GM12878 (cell line): ENCODE measurements at regions not wholly inside any gene's neighbourhood (a gene's known extent, or its start where the extent isn't known, plus 50 kb on each side); places are given as distances from the start of the nearest gene placed in this dataset.

Experiments used
- CTCF ChIP-seq, 3 experiments: IDR thresholded peaks in 2 of 3; conservative IDR thresholded peaks in 1 of 3; 2 replicates each; pipeline ENCODE4 v1.5.1; 2011; ENCODE audit warnings: low read depth in 3 of 3, low read length in 3 of 3, mild to moderate bottlenecking in 3 of 3, control low read depth in 2 of 3, moderate library complexity in 2 of 3, inconsistent platforms in 1 of 3, mixed read lengths in 1 of 3; ENCODE audit not compliant: control insufficient read depth in 2 of 3, insufficient read depth in 1 of 3; ENCODE audit errors: extremely low read depth in 1 of 3
- ELK1 ChIP-seq: IDR thresholded peaks from 2 replicates; pipeline ENCODE4 v1.6.1; 2012; ENCODE audit warnings: low read depth, low read length, improper control_type of control experiment
- POLR2AphosphoS5 ChIP-seq: IDR thresholded peaks from 2 replicates; pipeline ENCODE4 v1.6.1; 2011; ENCODE audit warnings: mild to moderate bottlenecking, low read length, inconsistent platforms
- TF ChIP-seq, protein P1 (sequence below): fragments of 450-650 bp; formaldehyde crosslinking; IDR thresholded peaks from 2 replicates; pipeline ENCODE4 v1.4.0; 2022; ENCODE audit warnings: mild to moderate bottlenecking, moderate library complexity

- no peak for TF ChIP-seq POLR2AphosphoS5
- no peak for TF ChIP-seq CTCF (IDR thresholded peaks at IDR 0.05 in 2 of 3, conservative IDR thresholded peaks at IDR 0.05 in 1 of 3; ENCODE audit: control insufficient read depth in 2 of 3, extremely low read depth in 1 of 3, insufficient read depth in 1 of 3, low read depth in 3 of 3, low read length in 3 of 3)
- no peak for TF ChIP-seq ELK1
- TF ChIP-seq, protein P1, sequence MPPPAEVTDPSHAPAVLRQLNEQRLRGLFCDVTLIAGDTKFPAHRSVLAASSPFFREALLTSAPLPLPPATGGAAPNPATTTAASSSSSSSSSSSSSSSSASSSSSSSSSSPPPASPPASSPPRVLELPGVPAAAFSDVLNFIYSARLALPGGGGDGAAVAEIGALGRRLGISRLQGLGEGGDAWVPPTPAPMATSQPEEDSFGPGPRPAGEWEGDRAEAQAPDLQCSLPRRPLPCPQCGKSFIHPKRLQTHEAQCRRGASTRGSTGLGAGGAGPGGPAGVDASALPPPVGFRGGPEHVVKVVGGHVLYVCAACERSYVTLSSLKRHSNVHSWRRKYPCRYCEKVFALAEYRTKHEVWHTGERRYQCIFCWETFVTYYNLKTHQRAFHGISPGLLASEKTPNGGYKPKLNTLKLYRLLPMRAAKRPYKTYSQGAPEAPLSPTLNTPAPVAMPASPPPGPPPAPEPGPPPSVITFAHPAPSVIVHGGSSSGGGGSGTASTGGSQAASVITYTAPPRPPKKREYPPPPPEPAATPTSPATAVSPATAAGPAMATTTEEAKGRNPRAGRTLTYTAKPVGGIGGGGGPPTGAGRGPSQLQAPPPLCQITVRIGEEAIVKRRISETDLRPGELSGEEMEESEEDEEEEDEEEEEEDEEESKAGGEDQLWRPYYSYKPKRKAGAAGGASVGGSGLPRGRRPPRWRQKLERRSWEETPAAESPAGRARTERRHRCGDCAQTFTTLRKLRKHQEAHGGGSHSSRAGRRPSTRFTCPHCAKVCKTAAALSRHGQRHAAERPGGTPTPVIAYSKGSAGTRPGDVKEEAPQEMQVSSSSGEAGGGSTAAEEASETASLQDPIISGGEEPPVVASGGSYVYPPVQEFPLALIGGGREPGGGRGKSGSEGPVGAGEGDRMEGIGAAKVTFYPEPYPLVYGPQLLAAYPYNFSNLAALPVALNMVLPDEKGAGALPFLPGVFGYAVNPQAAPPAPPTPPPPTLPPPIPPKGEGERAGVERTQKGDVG (CRISPR knock-in tag), result no peak
Observed at GRCh38 chr9:94472806-94473360, 82.0 kb upstream of the PCAT7 start.
